NOMO-1 (cell line): ENCODE measurements at regions not wholly inside any gene's neighbourhood (a gene's known extent, or its start where the extent isn't known, plus 50 kb on each side); places are given as distances from the start of the nearest gene placed in this dataset.
A peak's percentile ranks its signal among the peaks of the same experiment; 100 is the strongest.
"Not testable (repeated sequence)": the region's sequence is repeated elsewhere in the genome, so short reads cannot be mapped to it uniquely, and the experiment has no call there.

ENCODE experiments used
- DNase-seq, 2 experiments: peaks; one replicate each; lab custom pipeline; 2025; ENCODE audit not compliant: unreplicated experiment in 2 of 2; lab: John Stamatoyannopoulos, UW

- DNase-seq = not testable (repeated sequence)
Observed at GRCh38 chr7:130957722-130958435, 223.9 kb upstream of the KLF14 start.

GRCh38 chr7:130958846-130959245 lies 224.8 kb upstream of the KLF14 start:
- no peak for DNase-seq

- DNase-seq = peak in 1 of 2 experiments; percentile 34
Observed at GRCh38 chr7:130959743-130960207, 225.8 kb upstream of the KLF14 start.

GRCh38 chr7:130960208-130960988 lies 226.4 kb upstream of the KLF14 start:
- peak; percentile 62 to 85 for DNase-seq

- DNase-seq = peak; percentile 35 to 45
Observed at GRCh38 chr7:130961128-130961601, 227.2 kb upstream of the KLF14 start.

GRCh38 chr7:130962109-130962508 lies 228.1 kb upstream of the KLF14 start:
- no peak for DNase-seq

GRCh38 chr7:130963339-130963738 lies 229.3 kb upstream of the KLF14 start:
- no peak for DNase-seq

- no peak for DNase-seq
Observed at GRCh38 chr7:130965515-130965914, 231.5 kb upstream of the KLF14 start.

GRCh38 chr7:130966246-130967009 lies 232.4 kb upstream of the KLF14 start:
- no peak for DNase-seq

- DNase-seq = no peak
Observed at GRCh38 chr7:130970196-130970595, 236.2 kb upstream of the KLF14 start.

GRCh38 chr7:130970696-130971095 lies 236.7 kb upstream of the KLF14 start:
- no peak for DNase-seq

- DNase-seq = no peak
Observed at GRCh38 chr7:130971297-130971696, 237.3 kb upstream of the KLF14 start.

- no peak for DNase-seq
Observed at GRCh38 chr7:130972201-130972600, 238.2 kb upstream of the KLF14 start.

GRCh38 chr7:130973637-130974036 lies 239.6 kb upstream of the KLF14 start:
- DNase-seq = no peak

- DNase-seq = no peak
Observed at GRCh38 chr7:130974169-130974568, 240.2 kb upstream of the KLF14 start.

- no peak for DNase-seq
Observed at GRCh38 chr7:130974794-130975193, 240.8 kb upstream of the KLF14 start.

GRCh38 chr7:130975731-130976130 lies 241.7 kb upstream of the KLF14 start:
- no peak for DNase-seq

- peak in 1 of 2 experiments; percentile 15 for DNase-seq
Observed at GRCh38 chr7:130982160-130982638, 248.2 kb upstream of the KLF14 start.

- DNase-seq = no peak
Observed at GRCh38 chr7:130982651-130983050, 248.6 kb upstream of the KLF14 start.

- DNase-seq = no peak
Observed at GRCh38 chr7:130985361-130985760, 251.4 kb upstream of the KLF14 start.

- no peak for DNase-seq
Observed at GRCh38 chr7:130986261-130986690, 252.3 kb upstream of the KLF14 start.
